HG03103 (cell line): ENCODE measurements at regions not wholly inside any gene's neighbourhood (a gene's known extent, or its start where the extent isn't known, plus 50 kb on each side); places are given as distances from the start of the nearest gene placed in this dataset.
"Not testable (repeated sequence)": the region's sequence is repeated elsewhere in the genome, so short reads cannot be mapped to it uniquely, and the experiment has no call there.

ENCODE experiments used
- ATAC-seq: cut with Tn5 transposase; IDR thresholded peaks from one replicate; pipeline ENCODE4 v1.9.1; 2021; ENCODE audit warnings: low read depth; ENCODE audit not compliant: unreplicated experiment

DNA sequence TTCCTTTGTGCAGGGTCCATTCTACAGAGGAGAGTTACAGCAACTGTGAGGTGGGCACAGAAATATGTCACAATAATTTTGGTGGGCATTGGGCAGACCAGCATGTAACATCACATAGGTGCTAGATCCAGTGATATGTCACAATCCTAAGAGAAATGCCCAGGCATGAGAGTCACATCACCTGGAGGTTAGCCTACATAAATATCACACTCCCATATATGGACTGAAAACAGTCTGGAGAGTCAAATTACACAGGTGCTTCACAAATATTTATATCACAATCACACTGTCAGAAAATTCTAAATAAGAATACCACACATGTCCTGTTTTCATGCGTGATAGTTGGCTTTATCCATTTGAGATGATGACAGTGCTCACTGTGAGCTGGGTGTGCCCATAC lies 903.7 kb upstream of the AMELY start:
- ATAC-seq, result no peak

DNA sequence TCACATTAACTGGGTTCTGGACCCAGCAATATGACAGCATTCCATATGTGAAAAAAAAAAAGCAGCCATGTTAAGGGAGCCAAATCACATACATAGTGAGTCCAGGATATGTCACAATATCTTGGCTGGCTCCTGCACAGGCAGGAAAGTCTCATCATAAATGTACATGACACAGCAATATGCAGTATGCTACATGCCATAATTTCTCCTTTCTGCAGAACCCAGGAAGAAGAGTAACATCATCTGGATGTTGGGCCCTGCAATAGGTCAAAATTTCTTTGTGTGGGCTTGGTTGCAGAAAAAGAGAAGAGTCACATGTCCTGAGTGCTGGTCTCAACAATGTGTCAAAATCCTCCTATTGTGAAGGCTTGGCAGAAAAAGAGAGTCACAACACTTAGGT lies 902.8 kb upstream of the AMELY start:
- ATAC-seq, result no peak

DNA sequence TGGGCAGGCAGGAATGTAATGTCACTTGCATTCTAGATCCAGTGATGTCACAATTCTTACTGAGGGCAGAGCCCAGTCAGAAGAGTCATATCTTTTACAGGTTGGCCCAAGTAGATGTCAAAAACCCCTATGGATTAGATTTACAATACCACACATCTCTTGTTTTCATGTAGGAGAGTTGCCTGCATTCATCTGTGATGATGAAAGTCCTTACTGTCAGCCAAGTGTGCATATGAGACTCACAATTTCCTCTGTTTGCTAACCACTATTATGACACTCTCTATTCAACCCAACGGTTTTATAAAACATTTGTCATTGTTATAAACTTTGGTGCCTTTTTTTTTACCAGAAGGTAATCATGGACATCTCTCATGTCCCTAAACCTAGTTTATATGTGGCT lies 898.8 kb upstream of the AMELY start:
- ATAC-seq, result no peak

DNA sequence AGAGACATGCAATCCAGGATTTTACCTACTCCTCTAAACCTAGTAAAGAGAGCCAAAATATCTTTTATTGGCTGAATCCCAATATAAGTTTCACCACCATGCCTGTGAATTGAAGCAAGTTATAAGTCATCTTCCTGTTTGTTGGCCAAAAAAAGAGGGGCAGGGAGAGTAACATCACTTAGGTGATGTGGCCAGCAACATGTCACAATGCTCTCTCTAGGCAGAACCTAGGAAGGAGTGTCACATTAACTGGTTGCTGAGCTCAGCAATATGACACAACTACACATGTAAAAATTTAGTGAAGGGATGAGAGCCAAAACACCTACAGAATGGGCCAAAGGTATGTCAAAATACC lies 895.9 kb upstream of the AMELY start:
- ATAC-seq, result no peak

DNA sequence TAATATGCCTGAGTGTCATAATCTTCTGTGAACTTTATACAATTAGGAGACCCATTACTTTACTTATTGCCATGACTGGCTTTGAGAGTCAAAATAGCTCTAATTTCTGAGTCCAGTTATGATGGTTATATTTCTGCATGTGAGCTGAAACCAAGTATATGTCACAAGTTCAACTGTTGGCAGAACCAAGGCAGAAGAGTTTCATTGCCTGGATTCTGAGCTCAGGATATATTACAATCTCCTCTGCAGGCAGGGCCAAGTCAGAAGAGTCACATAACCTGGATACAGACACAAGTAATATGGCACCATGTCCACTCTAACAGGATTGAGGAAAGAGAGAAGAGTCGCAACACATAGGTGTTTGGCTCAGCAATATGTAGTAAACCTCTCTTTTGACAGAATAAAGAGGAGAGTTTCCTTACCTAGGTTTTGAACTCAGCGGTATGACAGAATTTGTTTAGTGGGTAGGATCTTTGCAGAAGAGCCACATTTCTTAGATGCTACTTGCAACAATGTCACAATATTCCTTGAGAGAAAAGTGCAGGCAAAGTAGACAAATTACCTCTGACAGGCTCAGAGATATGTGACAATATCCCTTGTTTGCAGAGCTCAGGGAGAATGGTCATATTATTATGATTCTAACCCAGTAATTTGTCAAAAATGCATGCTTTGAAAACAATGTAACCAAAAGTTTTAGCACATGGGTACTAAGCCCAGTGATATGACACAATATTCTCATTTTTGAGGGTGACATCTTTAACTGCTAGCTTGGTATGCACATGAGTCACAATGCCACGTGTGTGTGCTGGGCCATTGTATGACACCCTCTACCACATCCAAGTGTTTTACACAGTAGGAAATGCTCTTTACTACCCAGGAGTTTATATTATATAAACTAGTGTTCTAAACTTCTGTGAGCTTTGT lies 895.3 kb upstream of the AMELY start:
- ATAC-seq, result no peak

DNA sequence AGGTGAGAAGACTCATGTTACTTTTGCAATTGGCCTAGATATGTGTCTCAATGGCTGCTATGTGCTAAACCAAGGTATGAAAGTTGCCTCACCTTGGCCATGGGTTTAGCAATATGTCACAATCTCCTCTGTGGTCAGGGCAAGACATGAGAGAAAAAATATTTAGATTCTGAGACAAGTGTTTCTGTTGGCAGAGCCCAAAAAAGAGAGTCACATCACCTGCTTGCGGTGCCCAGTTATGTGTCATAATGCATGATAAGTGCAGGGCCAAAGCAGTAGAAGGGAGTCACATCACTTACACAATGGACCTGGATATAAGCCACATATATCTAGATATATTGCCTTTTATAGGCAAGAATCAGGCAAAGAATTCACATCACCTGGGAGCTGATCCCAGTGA lies 894.1 kb upstream of the AMELY start:
- ATAC-seq, result no peak

DNA sequence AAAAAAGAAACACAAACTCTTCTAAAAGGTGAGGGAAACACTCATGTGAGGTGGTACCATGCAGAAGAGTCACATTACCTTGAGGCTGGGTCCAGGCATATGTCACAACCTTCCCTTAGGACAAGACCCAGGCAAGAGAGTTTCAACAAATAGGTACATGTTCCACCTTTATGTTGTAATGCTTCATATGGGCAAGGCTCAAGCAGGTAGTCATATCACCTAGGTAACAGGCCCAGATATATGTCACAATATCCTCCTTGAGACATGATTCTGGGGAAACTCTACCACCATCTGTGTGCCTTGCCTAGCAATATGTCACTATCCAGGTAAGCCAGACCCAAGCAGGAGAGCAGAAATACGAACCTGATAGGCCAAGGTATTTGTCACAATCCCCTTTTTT lies 892.2 kb upstream of the AMELY start:
- no peak for ATAC-seq

DNA sequence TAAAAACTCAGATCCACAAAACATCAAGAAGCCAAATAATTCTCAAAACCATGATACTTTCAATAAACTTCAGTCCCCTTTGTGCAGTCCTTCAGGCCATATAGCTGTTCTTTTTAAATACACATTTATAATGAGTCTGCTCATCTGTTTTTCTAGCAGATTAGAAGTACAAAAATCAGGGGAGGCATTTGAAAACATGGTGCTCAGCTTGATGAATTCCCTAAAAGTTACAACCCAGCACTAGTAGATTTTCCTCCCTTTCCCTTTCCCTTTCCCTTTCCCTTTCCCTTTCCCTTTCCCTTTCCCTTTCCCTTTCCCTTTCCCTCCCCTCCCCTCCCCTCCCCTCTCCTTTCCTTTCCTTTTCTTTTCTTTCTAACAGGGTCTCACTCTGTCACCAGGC lies 884.6 kb upstream of the AMELY start:
- ATAC-seq, result no peak

DNA sequence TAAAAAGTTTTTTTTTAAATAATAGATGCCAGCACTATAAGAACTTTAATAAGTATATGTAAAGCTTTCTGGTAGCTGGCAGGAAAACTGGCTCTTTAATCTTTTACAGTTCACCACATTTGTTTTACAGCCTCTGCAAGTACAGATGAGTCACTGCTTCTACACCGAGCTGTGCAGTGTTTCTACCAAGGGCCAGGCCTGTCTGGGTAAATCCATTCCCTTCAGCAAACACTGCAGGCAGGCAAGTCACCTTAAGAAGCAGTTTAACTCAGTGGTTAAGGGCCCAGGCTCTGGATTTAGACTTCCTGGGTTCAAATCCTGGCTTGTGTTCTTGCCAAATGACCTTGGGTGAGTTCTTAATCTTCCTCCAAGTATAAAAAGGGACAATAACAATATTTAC lies 882.9 kb upstream of the AMELY start:
- ATAC-seq, result no peak

DNA sequence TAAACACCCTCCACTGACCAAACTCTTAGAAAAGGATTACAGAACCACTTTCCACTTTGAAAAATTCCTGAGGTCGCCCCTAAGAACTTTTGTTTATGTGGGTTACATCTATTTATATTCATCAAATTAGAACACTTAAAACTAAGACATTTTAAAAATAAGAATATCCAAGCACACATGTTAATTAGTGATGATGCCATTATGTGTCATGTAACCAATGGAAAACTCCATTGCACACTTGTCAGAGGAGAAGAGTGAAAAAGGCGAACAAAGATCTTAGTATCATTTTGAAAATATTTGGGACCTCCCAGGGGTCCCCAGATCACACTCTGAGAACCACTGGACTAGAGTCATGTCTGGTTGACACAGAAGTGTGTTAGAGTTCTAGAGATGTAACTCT lies 882.4 kb upstream of the AMELY start:
- no peak for ATAC-seq

DNA sequence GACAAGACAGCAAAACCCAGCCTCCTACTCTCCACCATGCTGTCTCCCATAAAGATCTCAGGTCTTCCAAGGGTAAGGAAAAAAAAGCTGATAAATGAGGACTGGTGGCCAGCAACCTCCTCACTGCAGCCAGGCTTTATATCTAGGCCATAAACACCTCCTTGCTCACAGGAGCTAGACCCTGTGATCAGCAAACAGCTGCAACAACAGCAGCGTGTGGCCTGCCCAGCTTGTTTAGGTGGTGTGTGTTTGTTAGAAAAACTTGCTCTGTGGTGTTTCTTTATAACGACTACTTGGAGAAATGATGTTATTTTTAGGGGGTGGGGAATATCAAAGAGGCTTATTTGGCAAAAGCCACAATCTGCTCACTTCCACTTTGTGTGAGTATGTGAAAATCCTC lies 880.9 kb upstream of the AMELY start:
- ATAC-seq, result no peak

DNA sequence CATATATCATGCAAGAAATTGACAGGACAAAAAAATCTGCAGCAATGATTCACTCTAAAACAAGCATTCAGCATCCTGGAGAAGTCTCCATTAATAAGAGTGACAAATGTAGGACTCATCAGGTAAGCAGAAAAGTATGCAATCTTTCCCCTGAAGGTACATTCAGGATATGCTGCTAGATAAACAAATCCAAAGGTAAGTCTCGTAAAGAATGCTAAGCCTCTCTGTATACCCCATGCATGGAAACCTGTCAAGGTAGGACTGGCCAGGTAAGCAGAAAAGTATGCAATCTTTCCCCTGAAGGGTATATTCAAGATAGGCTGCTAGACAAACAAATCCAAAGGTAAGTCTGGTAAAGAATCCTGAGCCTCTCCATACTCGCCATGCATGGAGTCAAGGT lies 869.9 kb upstream of the AMELY start:
- ATAC-seq, result no peak

DNA sequence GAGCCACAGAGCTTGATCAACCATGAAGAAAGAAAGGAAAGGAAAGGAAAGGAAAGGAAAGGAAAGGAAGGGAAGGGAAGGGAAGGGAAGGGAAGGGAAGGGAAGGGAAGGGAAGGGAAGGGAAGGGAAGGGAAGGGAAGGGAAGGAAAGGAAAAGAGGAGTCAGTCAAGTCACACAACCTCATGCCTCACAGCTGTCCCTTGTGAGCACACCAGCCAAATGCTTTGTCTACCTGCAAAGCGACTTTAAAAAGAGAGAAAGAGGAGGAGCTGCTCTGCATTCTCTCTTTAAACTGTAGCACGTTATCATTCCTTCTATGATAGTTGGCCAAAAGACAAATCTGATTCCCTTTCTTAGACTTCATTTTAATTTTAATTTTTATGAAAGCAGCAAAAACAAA lies 863.9 kb upstream of the AMELY start:
- ATAC-seq, result not testable (repeated sequence)

DNA sequence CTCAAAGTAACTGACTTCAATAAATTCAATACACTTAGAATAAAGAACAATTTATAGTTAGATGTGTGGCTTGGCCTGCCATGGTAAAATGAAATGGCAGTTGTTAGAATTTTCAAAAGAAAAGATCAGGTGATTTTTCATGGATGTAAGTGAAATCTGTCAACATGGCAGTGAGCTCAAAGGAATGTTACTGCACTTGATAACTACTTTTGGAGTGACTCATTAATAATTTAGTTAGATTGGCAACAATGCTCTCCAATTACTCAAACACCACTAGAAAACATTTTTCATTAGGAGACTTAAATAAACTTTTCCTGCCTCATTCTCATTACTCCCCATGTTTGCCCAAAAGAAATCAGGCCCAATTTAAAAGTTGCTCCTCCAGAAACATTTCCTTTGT lies 860.2 kb upstream of the AMELY start:
- no peak for ATAC-seq

DNA sequence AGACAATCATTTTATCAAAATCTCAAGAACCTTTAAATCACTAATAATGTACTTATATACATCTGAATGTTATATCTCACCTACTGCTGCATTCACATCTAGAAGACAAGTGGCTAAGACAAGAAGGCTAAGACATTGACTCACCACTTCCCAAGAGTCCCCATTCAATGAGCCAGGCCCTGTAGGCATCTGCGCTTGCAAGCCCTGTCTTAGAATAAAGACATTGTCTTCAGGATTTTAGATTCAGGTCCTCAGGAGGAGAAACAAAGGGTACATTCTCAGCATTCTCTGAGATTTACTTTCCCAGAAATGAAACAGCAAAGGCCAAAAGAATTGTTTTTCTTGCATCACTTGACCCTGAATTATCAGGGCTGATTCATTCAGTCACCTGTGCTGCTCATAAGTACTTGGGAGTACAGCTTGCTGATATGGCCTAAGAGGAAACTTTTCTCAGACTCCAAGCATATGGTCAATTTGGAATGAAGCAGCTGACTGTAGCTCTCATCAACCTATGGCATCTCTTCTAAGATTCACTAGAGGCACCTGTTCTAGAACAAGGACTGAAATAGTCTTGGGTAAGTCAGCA lies 858.3 kb upstream of the AMELY start:
- no peak for ATAC-seq

DNA sequence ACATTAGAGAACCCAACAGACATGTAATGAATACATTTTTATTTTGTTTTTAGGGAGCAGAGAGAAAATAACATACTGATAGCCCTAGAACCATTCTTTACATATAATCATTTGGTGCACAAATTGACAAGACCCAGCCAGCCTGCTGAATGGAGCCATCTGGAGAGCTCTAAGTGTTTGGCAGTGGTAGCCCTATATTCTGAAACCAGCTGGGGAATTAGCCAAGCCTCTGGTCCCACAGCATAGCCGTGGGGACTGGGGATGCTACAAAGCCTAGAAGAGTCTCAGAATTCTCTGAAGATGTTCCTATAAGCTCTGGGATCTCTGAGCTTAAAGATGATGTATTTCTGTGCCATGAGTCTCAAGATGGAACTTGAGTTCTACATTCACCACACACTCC lies 857.3 kb upstream of the AMELY start:
- no peak for ATAC-seq

DNA sequence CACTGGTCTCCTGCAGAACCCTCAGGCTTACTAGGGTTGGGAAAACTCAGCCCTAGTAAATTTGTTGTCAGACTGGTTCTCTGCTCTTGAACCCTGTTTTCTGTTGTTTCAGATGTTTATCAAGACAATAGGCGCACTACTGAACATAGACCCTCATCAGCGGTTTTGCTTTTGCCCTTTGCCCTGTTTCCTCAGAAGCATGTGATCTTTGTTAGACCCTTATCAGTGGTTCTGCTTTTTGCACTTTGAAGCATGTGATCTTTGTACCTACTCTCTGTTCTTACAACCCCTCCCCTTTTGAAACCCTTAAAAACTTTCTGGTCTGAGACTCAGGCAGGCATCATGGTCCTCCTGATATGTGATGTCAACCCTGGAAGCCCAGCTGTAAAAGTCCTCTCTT lies 842.2 kb upstream of the AMELY start:
- no peak for ATAC-seq

DNA sequence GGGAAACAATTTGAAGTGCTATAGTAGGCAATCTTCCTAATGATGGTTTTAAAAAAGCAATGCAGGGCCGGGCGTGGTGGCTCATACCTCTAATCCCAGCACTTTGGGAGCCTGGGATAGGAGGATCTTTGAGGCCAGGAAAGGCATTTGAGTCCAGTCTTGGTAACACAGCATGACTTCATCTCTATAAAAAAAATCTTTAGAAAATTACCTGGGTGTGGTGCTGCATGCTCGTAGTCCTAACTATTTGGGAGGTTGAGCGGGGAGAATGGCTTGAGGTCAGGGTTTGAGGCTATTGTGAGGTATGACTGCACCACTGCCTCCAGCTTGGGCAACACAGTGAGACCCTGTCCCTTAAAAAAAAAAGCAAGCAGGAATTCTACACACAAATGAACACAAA lies 835.2 kb upstream of the AMELY start:
- ATAC-seq, result no peak

DNA sequence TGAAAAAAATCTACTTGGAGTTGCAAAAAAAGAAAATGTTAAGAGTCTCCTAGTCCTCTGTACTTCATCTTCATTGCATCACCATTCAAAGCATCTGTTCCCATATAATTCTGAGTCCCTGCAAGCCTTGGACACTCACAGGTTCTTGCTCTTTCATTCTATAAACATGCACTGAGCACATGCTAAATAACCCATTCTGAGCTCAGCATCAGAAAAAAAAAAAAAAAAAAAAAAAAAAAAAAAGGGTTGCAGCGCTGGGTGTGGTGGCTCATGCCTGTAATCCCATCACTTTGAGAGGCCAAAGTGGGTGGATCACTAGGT lies 834.0 kb upstream of the AMELY start:
- ATAC-seq, result no peak

DNA sequence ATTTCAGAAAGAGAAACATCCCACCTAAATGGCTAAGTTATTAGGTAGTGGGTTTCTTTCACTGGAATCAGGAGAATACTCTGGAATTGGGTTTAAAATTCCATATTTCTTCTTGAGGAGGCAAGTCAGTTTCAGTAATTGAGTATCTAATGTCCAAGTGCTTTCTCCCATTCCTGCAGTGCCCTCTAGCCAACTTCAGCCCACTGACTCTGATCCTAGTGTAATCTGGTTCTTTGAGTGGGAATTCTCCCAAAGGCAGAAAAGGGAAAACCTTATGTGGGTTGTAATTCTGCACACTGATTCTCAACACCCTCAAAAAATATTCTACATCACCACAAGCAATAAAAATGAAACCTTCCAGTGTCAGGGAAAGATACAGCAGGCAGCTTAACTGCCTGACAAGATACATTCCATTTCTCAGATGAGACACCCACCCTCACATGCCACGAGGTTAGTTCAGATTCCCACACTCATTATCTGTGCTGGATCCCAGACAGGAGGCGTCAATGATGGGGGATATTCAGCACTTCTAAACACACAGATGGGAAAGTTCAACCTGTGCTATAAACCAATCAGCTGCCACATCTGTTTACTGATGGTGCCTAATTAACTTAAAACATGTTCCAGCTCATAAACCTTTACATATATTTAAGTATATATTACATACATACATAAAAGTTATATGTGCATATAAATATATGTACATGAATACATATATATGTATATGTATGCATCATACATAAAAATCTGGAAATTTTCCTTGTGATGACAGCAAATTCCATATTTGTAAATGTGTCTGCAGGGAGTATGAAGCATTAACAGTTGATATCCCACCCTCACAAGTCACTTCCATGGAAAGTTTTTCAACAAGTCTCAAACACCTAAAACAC lies 833.4 kb upstream of the AMELY start:
- no peak for ATAC-seq

DNA sequence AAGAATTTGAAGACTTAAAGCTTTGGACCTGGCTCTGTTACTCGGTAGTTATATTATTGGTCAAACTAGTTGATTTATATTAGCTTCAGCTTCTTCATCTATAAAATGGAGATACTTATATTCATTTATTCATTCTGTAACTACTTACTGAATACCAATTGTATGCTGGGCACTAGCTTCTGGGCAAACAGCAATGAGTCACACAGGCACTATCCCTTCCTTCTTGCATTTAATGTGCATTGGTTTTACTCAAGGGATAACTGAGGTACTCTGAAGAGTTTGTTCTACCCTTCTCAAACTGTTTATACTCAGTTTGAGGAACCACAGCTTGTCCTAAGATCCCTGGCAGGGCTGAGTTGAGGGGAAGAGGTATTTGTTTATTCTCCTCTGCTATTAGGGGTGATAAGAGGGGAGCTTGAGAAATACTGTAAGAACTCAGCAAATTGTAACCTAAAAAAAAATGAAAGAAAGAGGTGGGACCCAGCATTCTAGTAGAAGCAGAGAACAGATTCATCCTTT lies 825.4 kb upstream of the AMELY start:
- no peak for ATAC-seq
